HFFc6 (cell line): ENCODE measurements at regions not wholly inside any gene's neighbourhood (a gene's known extent, or its start where the extent isn't known, plus 50 kb on each side); places are given as distances from the start of the nearest gene placed in this dataset.

Source experiments
- DNase-seq: peaks from one replicate; pipeline ENCODE4 v3.0.0-alpha.2; 2018
- H3K27ac Mint-ChIP-seq: 2 replicates; pipeline ENCODE4 v1.8.0; 2020; ENCODE audit warnings: mild to moderate bottlenecking, mixed read lengths
- H3K27me3 Mint-ChIP-seq: 2 replicates; pipeline ENCODE4 v1.8.0; 2021; ENCODE audit warnings: mild to moderate bottlenecking, moderate library complexity, mixed read lengths; ENCODE audit not compliant: insufficient read depth
- H3K36me3 Mint-ChIP-seq: 2 replicates; pipeline ENCODE4 v1.8.0; 2021; ENCODE audit warnings: low read depth, mixed read lengths
- H3K4me1 Mint-ChIP-seq: 2 replicates; pipeline ENCODE4 v1.8.0; 2020; ENCODE audit warnings: low read depth, mixed read lengths
- H3K4me3 Mint-ChIP-seq: 2 replicates; pipeline ENCODE4 v1.8.0; 2020; ENCODE audit warnings: mild to moderate bottlenecking, moderate library complexity, mixed read lengths
- H3K9me3 Mint-ChIP-seq: 2 replicates; pipeline ENCODE4 v1.8.0; 2020; ENCODE audit warnings: mild to moderate bottlenecking, mixed read lengths
- TF ChIP-seq, protein P1 (sequence below): fragments of 200-600 bp; sonication (generic); IDR thresholded peaks from 2 replicates; pipeline ENCODE4 v1.5.0; 2021; ENCODE audit warnings: antibody characterized with exemption, mild to moderate bottlenecking

- H3K4me3 Mint-ChIP-seq = no peak overlapping the region
- peaks cover 7% of the 10 kb centered on the region for H3K27me3 Mint-ChIP-seq
- no peaks in the 10 kb centered on the region for H3K9me3 Mint-ChIP-seq
- H3K4me1 Mint-ChIP-seq = no peaks in the 10 kb centered on the region
- H3K27ac Mint-ChIP-seq = no peak overlapping the region
- H3K36me3 Mint-ChIP-seq = no peaks in the 10 kb centered on the region
- no peak for DNase-seq
- TF ChIP-seq, protein P1, sequence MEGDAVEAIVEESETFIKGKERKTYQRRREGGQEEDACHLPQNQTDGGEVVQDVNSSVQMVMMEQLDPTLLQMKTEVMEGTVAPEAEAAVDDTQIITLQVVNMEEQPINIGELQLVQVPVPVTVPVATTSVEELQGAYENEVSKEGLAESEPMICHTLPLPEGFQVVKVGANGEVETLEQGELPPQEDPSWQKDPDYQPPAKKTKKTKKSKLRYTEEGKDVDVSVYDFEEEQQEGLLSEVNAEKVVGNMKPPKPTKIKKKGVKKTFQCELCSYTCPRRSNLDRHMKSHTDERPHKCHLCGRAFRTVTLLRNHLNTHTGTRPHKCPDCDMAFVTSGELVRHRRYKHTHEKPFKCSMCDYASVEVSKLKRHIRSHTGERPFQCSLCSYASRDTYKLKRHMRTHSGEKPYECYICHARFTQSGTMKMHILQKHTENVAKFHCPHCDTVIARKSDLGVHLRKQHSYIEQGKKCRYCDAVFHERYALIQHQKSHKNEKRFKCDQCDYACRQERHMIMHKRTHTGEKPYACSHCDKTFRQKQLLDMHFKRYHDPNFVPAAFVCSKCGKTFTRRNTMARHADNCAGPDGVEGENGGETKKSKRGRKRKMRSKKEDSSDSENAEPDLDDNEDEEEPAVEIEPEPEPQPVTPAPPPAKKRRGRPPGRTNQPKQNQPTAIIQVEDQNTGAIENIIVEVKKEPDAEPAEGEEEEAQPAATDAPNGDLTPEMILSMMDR = no peak
Measured at GRCh38 chr1:17963513-17963912, 144.1 kb upstream of the IGSF21 start.

DNA sequence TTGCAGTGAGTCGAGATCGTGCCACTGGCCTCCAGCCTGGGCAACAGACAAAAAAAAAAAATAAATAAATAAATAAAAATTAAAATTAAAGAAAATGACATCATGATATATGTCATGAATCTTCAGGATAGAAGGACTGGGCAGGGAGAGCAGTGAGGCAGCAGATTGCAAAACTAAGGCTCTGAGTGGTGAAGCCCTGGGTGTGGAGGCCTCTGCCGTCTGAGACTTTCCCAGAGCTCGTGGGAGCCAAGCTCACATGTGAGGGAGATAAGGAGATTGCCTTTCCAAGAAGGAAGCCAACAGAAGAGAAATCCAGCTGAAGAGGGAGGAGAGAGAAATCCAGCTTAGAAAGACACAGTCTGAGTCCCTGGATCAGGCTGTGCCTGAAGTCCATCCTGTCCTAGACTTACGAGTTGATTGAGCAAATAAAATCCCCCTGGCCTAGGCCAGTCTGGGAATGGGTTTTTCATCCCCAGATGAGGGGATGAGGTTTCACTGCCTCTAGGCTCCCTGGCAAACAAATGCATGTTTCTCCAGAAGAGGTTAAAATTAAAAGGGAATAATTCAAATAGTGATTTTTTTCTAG is 142.0 kb upstream of the IGSF21 start:
- TF ChIP-seq, protein P1 = no peak
- Mint-ChIP-seq H3K4me1 (no peaks in the 10 kb centered on the region), H3K27me3 (peaks cover 8% of the 10 kb centered on the region), H3K9me3 (peaks cover 6% of the 10 kb centered on the region; the same call in 1 of the 2 replicates), H3K36me3 (no peaks in the 10 kb centered on the region), H3K4me3 (no peak overlapping the region), H3K27ac (no peak overlapping the region)
- DNase-seq = no peak

GRCh38 chr1:17966341-17966740 is 141.3 kb upstream of the IGSF21 start:
- no peak for DNase-seq
- Mint-ChIP-seq H3K4me3 (no peak overlapping the region), H3K27ac (no peak overlapping the region), H3K36me3 (no peaks in the 10 kb centered on the region), H3K4me1 (no peaks in the 10 kb centered on the region), H3K9me3 (peaks cover 6% of the 10 kb centered on the region; the same call in 1 of the 2 replicates), H3K27me3 (peaks cover 8% of the 10 kb centered on the region)
- TF ChIP-seq, protein P1 = no peak

- peaks cover 7% of the 10 kb centered on the region for H3K27me3 Mint-ChIP-seq
Measured at GRCh38 chr1:17967623-17968255, 139.9 kb upstream of the IGSF21 start.

GRCh38 chr1:17970757-17971156 is 136.8 kb upstream of the IGSF21 start:
- Mint-ChIP-seq H3K4me3 (no peak overlapping the region), H3K9me3 (peaks cover 6% of the 10 kb centered on the region; the same call in 1 of the 2 replicates), H3K27me3 (peaks cover 6% of the 10 kb centered on the region), H3K36me3 (no peaks in the 10 kb centered on the region), H3K4me1 (no peaks in the 10 kb centered on the region), H3K27ac (no peak overlapping the region)
- no peak for DNase-seq
- TF ChIP-seq, protein P1 = no peak

More at GRCh38 chr1:17967623-17968255, 139.9 kb upstream of the IGSF21 start:
- peaks cover 6% of the 10 kb centered on the region; the same call in 1 of the 2 replicates for H3K9me3 Mint-ChIP-seq
- DNase-seq = no peak
- TF ChIP-seq, protein P1 = no peak
- no peaks in the 10 kb centered on the region for H3K4me1 Mint-ChIP-seq
- no peak overlapping the region for H3K27ac Mint-ChIP-seq
- no peak overlapping the region for H3K4me3 Mint-ChIP-seq
- no peaks in the 10 kb centered on the region for H3K36me3 Mint-ChIP-seq
